OCI-LY3 (cell line): ENCODE measurements at regions not wholly inside any gene's neighbourhood (a gene's known extent, or its start where the extent isn't known, plus 50 kb on each side); places are given as distances from the start of the nearest gene placed in this dataset.

Experiments
- H2AFZ ChIP-seq: fragments of 200-600, 300-600 bp; shearing (Covaris generic); 2 replicates; pipeline ENCODE4 v1.6.0; 2014; ENCODE audit warnings: antibody characterized with exemption, low read depth, low read length
- H3K27ac ChIP-seq: fragments of 200-600, 300-600 bp; sonication (generic); 2 replicates; pipeline ENCODE4 v1.5.1; 2014; ENCODE audit warnings: mild to moderate bottlenecking, low read length, moderate library complexity, mixed read lengths
- H3K27me3 ChIP-seq: fragments of 200-600, 300-600 bp; sonication (generic); 2 replicates; pipeline ENCODE4 v1.6.1; 2014; ENCODE audit warnings: low read depth, low read length, mixed read lengths
- H3K36me3 ChIP-seq: fragments of 200-600, 300-600 bp; sonication (generic); replicated peaks from 2 replicates; pipeline ENCODE3; 2014; ENCODE audit warnings: low read depth, low read length, mixed read lengths
- H3K4me1 ChIP-seq: fragments of 300-600, 200-600 bp; sonication (generic); 2 replicates; pipeline ENCODE4 v1.6.1; 2014; ENCODE audit warnings: low read length, mixed read lengths
- H3K4me2 ChIP-seq: fragments of 200-600, 300-600 bp; sonication (generic); 2 replicates; pipeline ENCODE4 v1.6.1; 2014; ENCODE audit warnings: low read length, mixed read lengths
- H3K4me3 ChIP-seq: fragments of 300-600, 200-600 bp; sonication (generic); 2 replicates; pipeline ENCODE4 v1.5.1; 2014; ENCODE audit warnings: antibody characterized with exemption, mild to moderate bottlenecking, low read length, moderate library complexity
- H3K79me2 ChIP-seq: fragments of 300-600, 200-600 bp; shearing (Covaris generic); 2 replicates; pipeline ENCODE4 v1.6.1; 2014; ENCODE audit warnings: mild to moderate bottlenecking, low read length, mixed read lengths
- H3K9ac ChIP-seq: fragments of 300-600, 200-600 bp; shearing (Covaris generic); 2 replicates; pipeline ENCODE4 v1.6.0; 2014; ENCODE audit warnings: mild to moderate bottlenecking, low read length, moderate library complexity
- H3K9me3 ChIP-seq: fragments of 200-600, 300-600 bp; shearing (Covaris generic); 2 replicates; pipeline ENCODE4 v1.6.1; 2014; ENCODE audit warnings: low read length, mixed read lengths; ENCODE audit not compliant: insufficient read depth
- H4K20me1 ChIP-seq: fragments of 200-600, 300-600 bp; sonication (generic); 2 replicates; pipeline ENCODE4 v1.6.1; 2016; ENCODE audit warnings: low read length, mixed read lengths; ENCODE audit not compliant: insufficient read depth
- EZH2phosphoT487 ChIP-seq: fragments of 200-600 bp; shearing (Covaris generic); IDR thresholded peaks from 2 replicates; pipeline ENCODE4 v1.6.1; 2018; ENCODE audit warnings: antibody characterized with exemption, mixed run types, low read depth
- TF ChIP-seq, protein P1 (sequence below): fragments of 200-600, 300-600 bp; sonication (generic); IDR thresholded peaks from 2 replicates; pipeline ENCODE4 v1.5.1; 2014; ENCODE audit warnings: antibody characterized with exemption, low read length, low read depth

GRCh38 chr1:232450615-232451014 is 179.3 kb downstream of the SIPA1L2 start:
- no peaks in the 10 kb centered on the region for H3K79me2 ChIP-seq
- H3K9ac ChIP-seq = no peak overlapping the region
- H3K4me2 ChIP-seq = no peak overlapping the region
- H3K9me3 ChIP-seq = no peaks in the 10 kb centered on the region
- no peaks in the 10 kb centered on the region for H3K27me3 ChIP-seq
- H3K36me3 ChIP-seq = no peaks in the 10 kb centered on the region
- no peaks in the 10 kb centered on the region for H4K20me1 ChIP-seq
- H2AFZ ChIP-seq = no peak overlapping the region
- TF ChIP-seq, protein P1, sequence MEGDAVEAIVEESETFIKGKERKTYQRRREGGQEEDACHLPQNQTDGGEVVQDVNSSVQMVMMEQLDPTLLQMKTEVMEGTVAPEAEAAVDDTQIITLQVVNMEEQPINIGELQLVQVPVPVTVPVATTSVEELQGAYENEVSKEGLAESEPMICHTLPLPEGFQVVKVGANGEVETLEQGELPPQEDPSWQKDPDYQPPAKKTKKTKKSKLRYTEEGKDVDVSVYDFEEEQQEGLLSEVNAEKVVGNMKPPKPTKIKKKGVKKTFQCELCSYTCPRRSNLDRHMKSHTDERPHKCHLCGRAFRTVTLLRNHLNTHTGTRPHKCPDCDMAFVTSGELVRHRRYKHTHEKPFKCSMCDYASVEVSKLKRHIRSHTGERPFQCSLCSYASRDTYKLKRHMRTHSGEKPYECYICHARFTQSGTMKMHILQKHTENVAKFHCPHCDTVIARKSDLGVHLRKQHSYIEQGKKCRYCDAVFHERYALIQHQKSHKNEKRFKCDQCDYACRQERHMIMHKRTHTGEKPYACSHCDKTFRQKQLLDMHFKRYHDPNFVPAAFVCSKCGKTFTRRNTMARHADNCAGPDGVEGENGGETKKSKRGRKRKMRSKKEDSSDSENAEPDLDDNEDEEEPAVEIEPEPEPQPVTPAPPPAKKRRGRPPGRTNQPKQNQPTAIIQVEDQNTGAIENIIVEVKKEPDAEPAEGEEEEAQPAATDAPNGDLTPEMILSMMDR = no peak
- no peak for TF ChIP-seq EZH2phosphoT487
- H3K4me3 ChIP-seq = no peak overlapping the region
- H3K4me1 ChIP-seq = no peaks in the 10 kb centered on the region
- no peak overlapping the region for H3K27ac ChIP-seq

DNA sequence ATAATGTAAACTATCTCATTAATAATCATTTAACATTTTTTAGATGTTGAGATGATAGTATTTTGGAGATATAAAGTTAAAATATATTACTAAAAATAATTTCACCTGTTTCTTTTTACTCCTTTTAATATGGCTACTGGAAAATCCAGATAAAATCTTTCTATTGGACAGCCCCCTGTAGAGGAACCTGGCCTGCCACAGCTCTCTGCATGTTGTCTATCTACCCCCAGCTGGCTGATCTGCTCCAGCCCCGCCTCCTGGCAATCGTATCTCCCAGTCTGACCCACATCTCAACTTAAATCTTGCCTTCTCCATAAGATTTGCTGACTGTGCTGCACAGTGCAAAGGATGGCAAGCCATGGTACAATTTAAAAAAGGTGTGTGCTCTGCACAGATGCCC is 182.8 kb downstream of the SIPA1L2 start:
- no peaks in the 10 kb centered on the region for H4K20me1 ChIP-seq
- TF ChIP-seq, protein P1 = no peak
- no peak for TF ChIP-seq EZH2phosphoT487
- no peak overlapping the region for H3K9ac ChIP-seq
- H3K27ac ChIP-seq = no peak overlapping the region
- no peaks in the 10 kb centered on the region for H3K79me2 ChIP-seq
- no peaks in the 10 kb centered on the region for H3K27me3 ChIP-seq
- no peaks in the 10 kb centered on the region for H3K9me3 ChIP-seq
- H3K36me3 ChIP-seq = no peaks in the 10 kb centered on the region
- no peak overlapping the region for H3K4me2 ChIP-seq
- H2AFZ ChIP-seq = no peak overlapping the region
- no peak overlapping the region for H3K4me3 ChIP-seq
- H3K4me1 ChIP-seq = no peaks in the 10 kb centered on the region

GRCh38 chr1:232445361-232446106 is 184.4 kb downstream of the SIPA1L2 start:
- Histone ChIP-seq H3K79me2 (no peaks in the 10 kb centered on the region), H3K4me3 (no peak overlapping the region), H3K27me3 (no peaks in the 10 kb centered on the region), H2AFZ (no peak overlapping the region), H3K9me3 (no peaks in the 10 kb centered on the region), H3K4me2 (no peak overlapping the region), H3K36me3 (no peaks in the 10 kb centered on the region), H3K4me1 (peaks cover 13% of the 10 kb centered on the region), H3K9ac (no peak overlapping the region), H4K20me1 (no peaks in the 10 kb centered on the region), H3K27ac (no peak overlapping the region)
- TF ChIP-seq, protein P1 = no peak
- TF ChIP-seq EZH2phosphoT487 = no peak

GRCh38 chr1:232443372-232443771 is 186.6 kb downstream of the SIPA1L2 start:
- TF ChIP-seq, protein P1 = no peak
- TF ChIP-seq EZH2phosphoT487 = no peak
- H3K79me2 ChIP-seq = peaks cover under 1% of the 10 kb centered on the region; the same call in 1 of the 2 replicates

More at GRCh38 chr1:232443372-232443771, 186.6 kb downstream of the SIPA1L2 start:
- H3K4me1 ChIP-seq = peaks cover 35% of the 10 kb centered on the region
- no peak overlapping the region for H3K4me3 ChIP-seq
- H3K9me3 ChIP-seq = no peaks in the 10 kb centered on the region
- no peaks in the 10 kb centered on the region for H4K20me1 ChIP-seq
- H3K27ac ChIP-seq = no peak overlapping the region
- H3K36me3 ChIP-seq = no peaks in the 10 kb centered on the region
- H3K4me2 ChIP-seq = no peak overlapping the region
- no peaks in the 10 kb centered on the region for H3K27me3 ChIP-seq
- no peak overlapping the region for H3K9ac ChIP-seq
- H2AFZ ChIP-seq = no peak overlapping the region
